ENCODE measurements at regions not wholly inside any gene's neighbourhood (a gene's known extent, or its start where the extent isn't known, plus 50 kb on each side); places are given as distances from the start of the nearest gene placed in this dataset.

GRCh38 chr2:167380094-167380493, 491.8 kb downstream of the XIRP2 start:
- TF ChIP-seq, protein P1, sequence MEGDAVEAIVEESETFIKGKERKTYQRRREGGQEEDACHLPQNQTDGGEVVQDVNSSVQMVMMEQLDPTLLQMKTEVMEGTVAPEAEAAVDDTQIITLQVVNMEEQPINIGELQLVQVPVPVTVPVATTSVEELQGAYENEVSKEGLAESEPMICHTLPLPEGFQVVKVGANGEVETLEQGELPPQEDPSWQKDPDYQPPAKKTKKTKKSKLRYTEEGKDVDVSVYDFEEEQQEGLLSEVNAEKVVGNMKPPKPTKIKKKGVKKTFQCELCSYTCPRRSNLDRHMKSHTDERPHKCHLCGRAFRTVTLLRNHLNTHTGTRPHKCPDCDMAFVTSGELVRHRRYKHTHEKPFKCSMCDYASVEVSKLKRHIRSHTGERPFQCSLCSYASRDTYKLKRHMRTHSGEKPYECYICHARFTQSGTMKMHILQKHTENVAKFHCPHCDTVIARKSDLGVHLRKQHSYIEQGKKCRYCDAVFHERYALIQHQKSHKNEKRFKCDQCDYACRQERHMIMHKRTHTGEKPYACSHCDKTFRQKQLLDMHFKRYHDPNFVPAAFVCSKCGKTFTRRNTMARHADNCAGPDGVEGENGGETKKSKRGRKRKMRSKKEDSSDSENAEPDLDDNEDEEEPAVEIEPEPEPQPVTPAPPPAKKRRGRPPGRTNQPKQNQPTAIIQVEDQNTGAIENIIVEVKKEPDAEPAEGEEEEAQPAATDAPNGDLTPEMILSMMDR (IDR thresholded peaks at IDR 0.05; ENCODE audit: low read length), result no peak
- TF ChIP-seq EZH2phosphoT487 (IDR thresholded peaks at IDR 0.05; ENCODE audit: low read length), result no peak

Data from MM.1S (cell line).